IMR-90 (cell line): ENCODE measurements at regions not wholly inside any gene's neighbourhood (a gene's known extent, or its start where the extent isn't known, plus 50 kb on each side); places are given as distances from the start of the nearest gene placed in this dataset.

ENCODE experiments used
- ATAC-seq: fragments of 200-7000 bp; cut with Tn5 transposase; 2 replicates; pipeline ENCODE4 v1.9.1; 2020; ENCODE audit warnings: low read depth, mild to moderate bottlenecking, moderate library complexity
- BruUV-seq: library from RNA; stranded (reverse); fragments of 400-500 nt; replicated peaks from 2 replicates; lab custom pipeline; 2021; lab: Mats Ljungman, UMichigan
- CTCF ChIA-PET: fragments of 300-600 bp; formaldehyde crosslinking; extraction: SDS; loops from one replicate; lab custom pipeline; 2021; ENCODE audit warnings: antibody characterized with exemption; lab: Yijun Ruan, JAX
- POLR2A ChIA-PET: fragments of 300-600 bp; sonication (Branson Sonifier 250); formaldehyde crosslinking; loops from one replicate; lab custom pipeline; 2022; ENCODE audit warnings: antibody characterized with exemption; ENCODE audit not compliant: unreplicated experiment; lab: Charles Lee
- DNase-seq: peaks from one replicate; pipeline ENCODE4 v3.0.0; 2013
- H2AFZ ChIP-seq: replicated peaks from 2 replicates; pipeline ENCODE3; 2013; ENCODE audit warnings: low read length, mild to moderate bottlenecking; ENCODE audit not compliant: poor library complexity
- H2AK5ac ChIP-seq: 2 replicates; pipeline ENCODE4 v1.6.1; 2013; ENCODE audit warnings: low read depth, low read length, inconsistent platforms
- H2AK9ac ChIP-seq: replicated peaks from 2 replicates; pipeline ENCODE3; 2013; ENCODE audit warnings: mild to moderate bottlenecking, low read depth, low read length, moderate library complexity; ENCODE audit not compliant: poor library complexity
- H2BK120ac ChIP-seq: 2 replicates; pipeline ENCODE4 v1.6.1; 2013; ENCODE audit warnings: low read depth, low read length, inconsistent platforms
- H2BK15ac ChIP-seq: 3 replicates; pipeline ENCODE4 v1.6.1; 2013; ENCODE audit warnings: low read depth, low read length, inconsistent platforms
- H2BK20ac ChIP-seq: 2 replicates; pipeline ENCODE4 v1.6.1; 2013; ENCODE audit warnings: low read depth, mild to moderate bottlenecking, inconsistent platforms, low read length, moderate library complexity
- H2BK5ac ChIP-seq: 2 replicates; pipeline ENCODE4 v1.6.1; 2013; ENCODE audit warnings: mild to moderate bottlenecking, low read depth, low read length, inconsistent platforms; ENCODE audit not compliant: poor library complexity, severe bottlenecking
- H3K14ac ChIP-seq: replicated peaks from 2 replicates; pipeline ENCODE4 v1.6.1; 2013; ENCODE audit warnings: low read depth, low read length, inconsistent platforms
- H3K18ac ChIP-seq: 2 replicates; pipeline ENCODE4 v1.6.1; 2013; ENCODE audit warnings: low read depth, low read length, control low read depth
- H3K23ac ChIP-seq: 2 replicates; pipeline ENCODE4 v1.6.1; 2013; ENCODE audit warnings: low read depth, low read length, inconsistent platforms
- H3K27ac ChIP-seq: 2 replicates; pipeline ENCODE4 v1.5.1; 2013; ENCODE audit warnings: mild to moderate bottlenecking, control low read depth, low read length; ENCODE audit not compliant: insufficient read depth
- H3K27me3 ChIP-seq: 2 replicates; pipeline ENCODE4 v1.6.1; 2013; ENCODE audit warnings: low read length; ENCODE audit not compliant: control insufficient read depth, insufficient read depth
- H3K36me3 ChIP-seq: 2 replicates; pipeline ENCODE4 v1.6.1; 2013; ENCODE audit warnings: low read length, mixed read lengths; ENCODE audit not compliant: control insufficient read depth, insufficient read depth
- H3K4ac ChIP-seq: 2 replicates; pipeline ENCODE4 v1.6.1; 2013; ENCODE audit warnings: low read depth, low read length, inconsistent platforms
- H3K4me1 ChIP-seq: 2 replicates; pipeline ENCODE4 v1.6.1; 2013; ENCODE audit warnings: low read length, mixed read lengths; ENCODE audit not compliant: control insufficient read depth, insufficient read depth
- H3K4me2 ChIP-seq: 2 replicates; pipeline ENCODE4 v1.6.1; 2013; ENCODE audit warnings: low read depth, mild to moderate bottlenecking, control low read depth, low read length, moderate library complexity
- H3K4me3 ChIP-seq: 2 replicates; pipeline ENCODE4 v1.5.1; 2013; ENCODE audit warnings: low read depth, mild to moderate bottlenecking, control low read depth, low read length, moderate library complexity; ENCODE audit not compliant: insufficient read depth
- H3K56ac ChIP-seq: 2 replicates; pipeline ENCODE4 v1.6.1; 2013; ENCODE audit warnings: low read length, inconsistent platforms; ENCODE audit not compliant: insufficient read depth; ENCODE audit errors: extremely low read depth
- H3K79me1 ChIP-seq, 2 experiments: 2 replicates each; pipeline ENCODE4 v1.6.1; 2013; ENCODE audit warnings: low read length in 2 of 2, inconsistent platforms in 1 of 2, low read depth in 1 of 2
- H3K9ac ChIP-seq: 2 replicates; pipeline ENCODE4 v1.6.1; 2013; ENCODE audit warnings: low read depth, low read length, control low read depth
- H3K9me1 ChIP-seq: 2 replicates; pipeline ENCODE4 v1.6.1; 2013; ENCODE audit warnings: low read length, inconsistent platforms; ENCODE audit not compliant: insufficient read depth
- H3K9me3 ChIP-seq: 2 replicates; pipeline ENCODE4 v1.6.1; 2013; ENCODE audit warnings: low read length; ENCODE audit not compliant: control insufficient read depth, insufficient read depth
- H4K20me1 ChIP-seq: 2 replicates; pipeline ENCODE4 v1.6.1; 2013; ENCODE audit warnings: low read length, inconsistent platforms; ENCODE audit not compliant: insufficient read depth
- H4K5ac ChIP-seq: 2 replicates; pipeline ENCODE4 v1.6.1; 2013; ENCODE audit warnings: mild to moderate bottlenecking, low read depth, low read length, control low read depth
- H4K8ac ChIP-seq, 2 experiments: 2 replicates each; pipeline ENCODE4 v1.6.1; 2013; ENCODE audit warnings: low read depth in 2 of 2, low read length in 2 of 2, control low read depth in 1 of 2, inconsistent platforms in 1 of 2
- H4K91ac ChIP-seq: 2 replicates; pipeline ENCODE4 v1.6.1; 2013; ENCODE audit warnings: low read depth, low read length, inconsistent platforms; ENCODE audit not compliant: insufficient read depth
- CEBPB ChIP-seq: IDR thresholded peaks from 2 replicates; pipeline ENCODE4 v1.6.1; 2012; ENCODE audit warnings: low read depth, low read length, improper control_type of control experiment
- CTCF ChIP-seq: conservative IDR thresholded peaks from 2 replicates; pipeline ENCODE4 v1.5.1; 2012; ENCODE audit warnings: mild to moderate bottlenecking, low read depth, low read length, improper control_type of control experiment
- FOS ChIP-seq: fragments of 150-350 bp; IDR thresholded peaks from 2 replicates; pipeline ENCODE4 v1.6.1; 2016; ENCODE audit warnings: low read depth, low read length
- RAD21 ChIP-seq: IDR thresholded peaks from 2 replicates; pipeline ENCODE4 v1.6.1; 2012; ENCODE audit warnings: low read length, improper control_type of control experiment
- RFX5 ChIP-seq: IDR thresholded peaks from 2 replicates; pipeline ENCODE4 v1.8.0; 2012; ENCODE audit warnings: low read depth, mild to moderate bottlenecking, low read length, moderate library complexity
- SMC3 ChIP-seq: fragments of 150-350 bp; IDR thresholded peaks from 2 replicates; pipeline ENCODE4 v1.6.1; 2016; ENCODE audit warnings: low read depth, mild to moderate bottlenecking, antibody characterized with exemption, low read length, moderate library complexity
- WGBS, 2 experiments: methylation state at CpG; one replicate each; pipeline versions ENCODE4 v1.1.5 to v1.1.7; 2013; ENCODE audit warnings: missing lambda C conversion rate in 2 of 2; ENCODE audit not compliant: insufficient read length in 1 of 2; ENCODE audit errors: extremely low coverage in 2 of 2; 5-methylcytosine and 5-hydroxymethylcytosine counted together
- dilution Hi-C: fragments of 300-500 bp; cut with HindIII; formaldehyde crosslinking; loops from one replicate; pipeline ENCODE4 v1.14.3; 2018; ENCODE audit warnings: low sequenced_read_pairs; ENCODE audit not compliant: unreplicated experiment
- in situ Hi-C: fragments of 300-500 bp; cut with MboI; formaldehyde crosslinking; loops from 3 replicates; pipeline ENCODE4 v1.14.3; 2019; ENCODE audit warnings: low sequenced_read_pairs, inconsistent platforms, mixed read lengths
- intact Hi-C: fragments of 100-400 bp; cut with micrococcal nuclease; formaldehyde crosslinking; loops from 2 replicates; pipeline ENCODE4 v1.10.0; 2022

GRCh38 chr5:62143268-62144229 is 162.5 kb upstream of the KIF2A start:
- H3K9me1 ChIP-seq, result no peaks in the 10 kb centered on the region
- H3K56ac ChIP-seq, result no peak overlapping the region
- no peak overlapping the region for H3K18ac ChIP-seq
- H3K4me1 ChIP-seq, result no peaks in the 10 kb centered on the region
- no peak overlapping the region for H3K9ac ChIP-seq
- no peak overlapping the region for H4K91ac ChIP-seq
- peak; percentile 40 for TF ChIP-seq SMC3
- no peak for TF ChIP-seq CEBPB
- no peak for TF ChIP-seq FOS
- TF ChIP-seq CTCF, result peak; percentile 55
- TF ChIP-seq RAD21, result peak; percentile 27; the same call in 1 of the 2 replicates
- no peak for TF ChIP-seq RFX5
- intact Hi-C loops, result loop anchor here (2.0 to 10.0 kb wide), 5 partner anchors 326 to 1467 kb away; no protein-coding TSS in a partner anchor
- no peak overlapping the region for H2BK120ac ChIP-seq
- no CpG with 5 or more reads among the region's 13 CpGs for WGBS, 2 experiments
- H3K14ac ChIP-seq, result no peak overlapping the region
- H3K27me3 ChIP-seq, result no peaks in the 10 kb centered on the region; the same call in none of the 2 replicates
- no peak overlapping the region for H4K5ac ChIP-seq
- no peak overlapping the region for H2AK9ac ChIP-seq
- H3K4me2 ChIP-seq, result peak overlapping the region; percentile 83
- H3K4me3 ChIP-seq, result no peak overlapping the region
- ATAC-seq, result peak; percentile 72
- H2BK15ac ChIP-seq, result no peak overlapping the region
- dilution Hi-C loops, result no loop called here
- no peaks in the 10 kb centered on the region for H3K79me1 ChIP-seq
- H3K9me3 ChIP-seq, result no peaks in the 10 kb centered on the region
- ChIA-PET POLR2A (no interaction called here), CTCF (interaction anchor here (0.6 to 1.3 kb wide), 12 partner anchors 9 to 1859 kb away, joined by 3 to 8 read pairs (median 3); no protein-coding TSS in a partner anchor)
- H2AK5ac ChIP-seq, result no peak overlapping the region
- no peak overlapping the region for H2BK20ac ChIP-seq
- no peak overlapping the region for H4K8ac ChIP-seq
- no peak overlapping the region for H2AFZ ChIP-seq
- H4K20me1 ChIP-seq, result no peaks in the 10 kb centered on the region
- in situ Hi-C loops, result loop anchor here (25.0 kb wide), 1 partner anchor 1081 kb away; no protein-coding TSS in a partner anchor
- no peak overlapping the region for H3K4ac ChIP-seq
- H3K27ac ChIP-seq, result no peak overlapping the region
- BruUV-seq, result no TSS peak
- no peaks in the 10 kb centered on the region for H3K36me3 ChIP-seq
- no peak overlapping the region for H2BK5ac ChIP-seq
- no peak overlapping the region for H3K23ac ChIP-seq
- peak; percentile 40 for DNase-seq
